ENCODE measurements at regions not wholly inside any gene's neighbourhood (a gene's known extent, or its start where the extent isn't known, plus 50 kb on each side); places are given as distances from the start of the nearest gene placed in this dataset.

GRCh38 chr4:4675641-4676040 is 133.8 kb upstream of the STX18 start:
- DNase-seq (ENCODE audit: low read depth, low spot score) = no peak
- no peak for FAIRE-seq
- intact Hi-C loops (cut with micrococcal nuclease) = no loop called here
- H3K4me3 ChIP-seq (replicated peaks in 1 of 3; ENCODE audit: insufficient read depth in 1 of 3, low read depth in 1 of 3, low read length in 3 of 3) = no peak overlapping the region
- no peak overlapping the region for H3K4me2 ChIP-seq (ENCODE audit: insufficient read depth, low read length)
- no peaks in the 10 kb centered on the region for H3K4me1 ChIP-seq (ENCODE audit: control insufficient read depth, extremely low read depth, insufficient read depth, low read length)
- H3K9me3 ChIP-seq (replicated peaks; ENCODE audit: control insufficient read depth, insufficient read depth, low read length) = no peaks in the 10 kb centered on the region
- no peak overlapping the region for H3K27ac ChIP-seq (ENCODE audit: insufficient read depth, low read depth, low read length)
- H3K9me1 ChIP-seq (replicated peaks; ENCODE audit: control insufficient read depth, extremely low read depth, insufficient read depth, low read length) = no peaks in the 10 kb centered on the region
- H3K9ac ChIP-seq (replicated peaks; ENCODE audit: extremely low read depth, insufficient read depth, low read length) = no peak overlapping the region
- CTCF ChIA-PET = no interaction called here
- H3K27me3 ChIP-seq (ENCODE audit: control insufficient read depth in 2 of 2, insufficient read depth in 2 of 2, low read length in 2 of 2) = peaks cover 12 to 18% of the 10 kb centered on the region in 2 experiments
- dilution Hi-C loops (cut with MboI; ENCODE audit: extremely low pct_ligation_motif_present, low sequenced_read_pairs) = no loop called here
- H3K36me3 ChIP-seq (ENCODE audit: control insufficient read depth in 2 of 2, extremely low read depth in 1 of 2, insufficient read depth in 2 of 2, low read length in 2 of 2) = no peaks in the 10 kb centered on the region
- H3K79me2 ChIP-seq (ENCODE audit: control insufficient read depth, insufficient read depth, low read length) = no peaks in the 10 kb centered on the region
- no peak overlapping the region for H2AFZ ChIP-seq (ENCODE audit: low read depth, low read length)
- H4K20me1 ChIP-seq (replicated peaks; ENCODE audit: control insufficient read depth, extremely low read depth, insufficient read depth, low read length) = no peaks in the 10 kb centered on the region
- POLR2A ChIA-PET = no interaction called here
- TF ChIP-seq FOS (IDR thresholded peaks at IDR 0.05; ENCODE audit: borderline replicate concordance, insufficient read depth, low read length) (no peak), EZH2 (IDR thresholded peaks at IDR 0.05; ENCODE audit: borderline replicate concordance, low read depth, low read length, severe bottlenecking) (no peak)
- no TSS peak for BruUV-seq (replicated peaks)

GRCh38 chr4:4675051-4675581 is 133.3 kb upstream of the STX18 start:
- H3K9ac ChIP-seq (replicated peaks; ENCODE audit: extremely low read depth, insufficient read depth, low read length) = no peak overlapping the region
- no peak for TF ChIP-seq POLR2AphosphoS5 (IDR thresholded peaks at IDR 0.05; ENCODE audit: insufficient read depth, low read depth, low read length)
- no peak for TF ChIP-seq EZH2 (IDR thresholded peaks at IDR 0.05; ENCODE audit: borderline replicate concordance, low read depth, low read length, severe bottlenecking)
- no peak for TF ChIP-seq GATA2 (IDR thresholded peaks at IDR 0.05; ENCODE audit: insufficient read depth, insufficient read length, low read depth, low read length)
- TF ChIP-seq MAX (IDR thresholded peaks at IDR 0.05; ENCODE audit: insufficient read depth, insufficient read length) = no peak
- TF ChIP-seq MYC (IDR thresholded peaks at IDR 0.05; ENCODE audit: low read depth, low read length) = no peak
- no peak for TF ChIP-seq FOS (IDR thresholded peaks at IDR 0.05; ENCODE audit: borderline replicate concordance, insufficient read depth, low read length)
- TF ChIP-seq JUN (IDR thresholded peaks at IDR 0.05; ENCODE audit: borderline replicate concordance, insufficient read depth, insufficient read length, low read depth) = no peak
- no peak for TF ChIP-seq POLR2A (IDR thresholded peaks at IDR 0.05; ENCODE audit: low read depth, low read length)
- TF ChIP-seq CTCF (IDR thresholded peaks at IDR 0.05; ENCODE audit: extremely low read depth in 1 of 2, insufficient read depth in 1 of 2, low read depth in 1 of 2, low read length in 2 of 2) = no peak
- H3K9me1 ChIP-seq (replicated peaks; ENCODE audit: control insufficient read depth, extremely low read depth, insufficient read depth, low read length) = no peaks in the 10 kb centered on the region
- H3K9me3 ChIP-seq (replicated peaks; ENCODE audit: control insufficient read depth, insufficient read depth, low read length) = no peaks in the 10 kb centered on the region
- CTCF ChIA-PET = no interaction called here
- no TSS peak for BruUV-seq (replicated peaks)
- DNase-seq (ENCODE audit: low read depth, low spot score) (no peak), FAIRE-seq (no peak)
- H3K4me3 ChIP-seq (replicated peaks in 1 of 3; ENCODE audit: insufficient read depth in 1 of 3, low read depth in 1 of 3, low read length in 3 of 3) = no peak overlapping the region
- POLR2A ChIA-PET = no interaction called here
- H3K4me1 ChIP-seq (ENCODE audit: control insufficient read depth, extremely low read depth, insufficient read depth, low read length) = no peaks in the 10 kb centered on the region
- dilution Hi-C loops (cut with MboI; ENCODE audit: extremely low pct_ligation_motif_present, low sequenced_read_pairs) (no loop called here), intact Hi-C loops (cut with micrococcal nuclease) (no loop called here)
- H3K27me3 ChIP-seq (ENCODE audit: control insufficient read depth in 2 of 2, insufficient read depth in 2 of 2, low read length in 2 of 2) = peaks cover 12 to 18% of the 10 kb centered on the region in 2 experiments
- H3K36me3 ChIP-seq (ENCODE audit: control insufficient read depth in 2 of 2, extremely low read depth in 1 of 2, insufficient read depth in 2 of 2, low read length in 2 of 2) = no peaks in the 10 kb centered on the region
- H3K27ac ChIP-seq (ENCODE audit: insufficient read depth, low read depth, low read length) = no peak overlapping the region
- H4K20me1 ChIP-seq (replicated peaks; ENCODE audit: control insufficient read depth, extremely low read depth, insufficient read depth, low read length) = no peaks in the 10 kb centered on the region
- H3K4me2 ChIP-seq (ENCODE audit: insufficient read depth, low read length) = no peak overlapping the region
- H2AFZ ChIP-seq (ENCODE audit: low read depth, low read length) = no peak overlapping the region
- H3K79me2 ChIP-seq (ENCODE audit: control insufficient read depth, insufficient read depth, low read length) = no peaks in the 10 kb centered on the region

Measured in endothelial cell of umbilical vein (primary cell).